HG03432 (cell line): ENCODE measurements at regions not wholly inside any gene's neighbourhood (a gene's known extent, or its start where the extent isn't known, plus 50 kb on each side); places are given as distances from the start of the nearest gene placed in this dataset.
A peak's percentile ranks its signal among the peaks of the same experiment; 100 is the strongest.

Experiments
- ATAC-seq: cut with Tn5 transposase; IDR thresholded peaks from one replicate; pipeline ENCODE4 v1.9.1; 2021; ENCODE audit warnings: mild to moderate bottlenecking, moderate library complexity; ENCODE audit not compliant: unreplicated experiment

DNA sequence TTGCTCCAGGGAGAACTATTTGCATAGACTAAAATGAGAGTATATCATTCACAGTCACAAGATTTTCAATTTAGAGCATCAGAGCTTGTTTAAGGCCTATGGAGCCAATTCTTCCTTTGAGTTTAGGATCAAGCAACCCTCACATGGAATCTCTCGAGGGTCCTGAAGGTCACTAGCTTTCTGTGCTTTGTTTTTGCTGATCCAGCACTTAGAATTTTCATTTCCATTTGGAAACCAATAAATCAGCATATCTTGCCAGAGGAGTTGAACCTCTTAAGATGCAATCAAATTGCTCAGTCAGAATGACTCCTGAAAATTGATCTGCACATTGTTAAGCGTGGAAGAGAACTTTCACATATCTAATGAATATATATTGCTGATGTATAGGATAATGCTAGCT, 1039.6 kb downstream of the PDHA2 start:
- ATAC-seq: no peak

DNA sequence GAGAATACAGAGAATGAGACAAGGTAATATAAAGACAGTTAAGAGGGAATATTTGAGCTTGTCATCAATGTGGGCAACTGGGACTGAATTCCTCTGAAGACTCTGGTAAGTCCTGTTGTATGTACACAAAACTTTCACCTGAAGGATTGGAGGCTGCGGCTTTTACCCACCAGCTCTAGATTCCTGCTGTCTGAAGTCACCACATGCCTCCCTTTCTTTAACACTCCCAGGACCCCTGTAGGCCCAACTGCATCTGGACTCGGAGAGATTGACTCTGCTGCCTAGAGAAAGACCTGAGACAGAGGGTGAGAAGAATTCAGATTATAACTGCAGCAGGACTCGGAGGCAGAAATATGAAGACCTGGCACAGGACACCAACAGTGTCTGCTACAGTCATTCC, 1048.0 kb downstream of the PDHA2 start:
- no peak for ATAC-seq

DNA sequence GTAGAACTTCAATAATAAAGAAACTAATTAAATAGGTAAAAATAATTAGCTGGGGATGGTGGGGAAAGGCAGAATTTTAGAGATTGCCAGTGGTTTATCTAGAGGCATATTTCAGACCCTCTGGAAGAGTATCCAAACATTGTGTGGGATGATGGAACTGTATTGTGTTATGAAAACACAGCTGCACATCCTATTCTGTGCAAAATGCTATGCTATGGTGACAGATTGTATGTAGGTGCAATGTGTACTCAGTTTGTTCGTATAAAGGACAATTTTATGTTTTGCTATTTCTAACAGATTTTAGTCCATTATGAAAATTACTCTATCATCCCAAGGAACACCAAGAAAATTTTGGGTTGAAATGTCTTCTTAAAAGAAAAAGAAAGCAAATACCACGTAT, 1054.7 kb downstream of the PDHA2 start:
- no peak for ATAC-seq

- ATAC-seq: no peak
Measured at GRCh38 chr4:96895826-96896225, 1055.9 kb downstream of the PDHA2 start.

GRCh38 chr4:96912716-96913115, 1072.8 kb downstream of the PDHA2 start:
- no peak for ATAC-seq

- no peak for ATAC-seq
Measured at GRCh38 chr4:96913441-96914080, 1073.7 kb downstream of the PDHA2 start.

- ATAC-seq: no peak
Measured at GRCh38 chr4:96916711-96917110, 1076.8 kb downstream of the PDHA2 start.

- no peak for ATAC-seq
Measured at GRCh38 chr4:96936886-96937285, 1097.0 kb downstream of the PDHA2 start.

GRCh38 chr4:96946552-96946951, 1106.7 kb downstream of the PDHA2 start:
- ATAC-seq: no peak

- no peak for ATAC-seq
Measured at GRCh38 chr4:96952610-96953009, 1112.7 kb downstream of the PDHA2 start.

- ATAC-seq: no peak
Measured at GRCh38 chr4:96955226-96955625, 1115.3 kb downstream of the PDHA2 start.

DNA sequence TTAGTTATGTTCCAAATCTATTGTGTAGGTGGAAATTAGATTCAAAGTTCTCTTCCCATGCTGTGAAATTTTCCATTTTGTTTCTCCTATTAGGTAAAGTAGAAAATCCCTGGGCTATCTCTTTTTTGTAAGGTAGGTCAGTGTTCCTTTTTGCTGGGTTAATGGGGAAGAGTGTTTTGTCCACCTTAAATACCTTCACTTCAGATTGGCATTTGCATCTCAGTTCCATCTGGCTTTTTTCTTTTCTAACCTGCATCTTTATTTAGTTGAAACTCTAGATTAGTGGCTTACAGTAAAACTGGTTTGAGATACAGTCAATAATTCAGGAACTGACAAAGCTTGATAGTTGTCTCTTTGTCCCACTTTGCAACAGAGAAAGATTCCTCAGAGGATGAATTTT, 1115.8 kb downstream of the PDHA2 start:
- ATAC-seq: no peak

DNA sequence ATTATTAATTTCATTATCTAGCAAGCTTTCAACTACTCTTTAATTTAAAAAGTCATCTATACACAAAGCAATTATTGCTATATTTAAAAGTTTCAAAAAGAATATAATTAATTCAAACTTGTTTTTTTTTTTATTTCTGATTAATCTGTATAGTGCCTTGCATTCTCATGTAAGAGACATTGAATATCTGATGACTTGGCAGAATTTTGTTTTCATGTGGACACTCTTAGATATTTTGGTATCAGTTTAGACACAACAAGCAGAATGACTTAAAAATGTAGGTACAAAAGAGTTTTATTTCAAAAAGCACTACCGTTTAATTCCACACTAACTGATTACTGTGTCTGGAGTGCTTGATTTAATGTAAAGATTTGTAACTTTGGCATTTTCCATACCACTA, 1129.6 kb downstream of the PDHA2 start:
- ATAC-seq: no peak

- ATAC-seq: no peak
Measured at GRCh38 chr4:96972920-96973319, 1133.0 kb downstream of the PDHA2 start.

DNA sequence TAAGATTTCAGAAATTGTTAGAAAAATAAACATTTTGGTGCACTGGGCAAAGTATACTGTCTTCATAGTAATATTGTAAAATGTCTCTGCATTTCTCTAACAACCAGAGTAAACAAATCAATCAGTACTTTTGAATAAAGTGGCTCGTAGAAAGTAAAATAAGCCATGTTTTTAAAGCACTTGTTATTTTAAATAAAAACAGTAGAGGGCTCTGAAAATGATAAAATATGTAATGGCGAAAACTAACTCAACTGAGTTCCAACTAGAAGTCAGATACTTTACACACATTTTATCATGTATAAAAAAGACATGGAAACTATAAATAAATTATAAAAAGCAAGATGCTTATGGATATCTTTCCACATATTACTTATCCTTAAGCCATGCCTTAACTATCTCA, 1134.4 kb downstream of the PDHA2 start:
- no peak for ATAC-seq

DNA sequence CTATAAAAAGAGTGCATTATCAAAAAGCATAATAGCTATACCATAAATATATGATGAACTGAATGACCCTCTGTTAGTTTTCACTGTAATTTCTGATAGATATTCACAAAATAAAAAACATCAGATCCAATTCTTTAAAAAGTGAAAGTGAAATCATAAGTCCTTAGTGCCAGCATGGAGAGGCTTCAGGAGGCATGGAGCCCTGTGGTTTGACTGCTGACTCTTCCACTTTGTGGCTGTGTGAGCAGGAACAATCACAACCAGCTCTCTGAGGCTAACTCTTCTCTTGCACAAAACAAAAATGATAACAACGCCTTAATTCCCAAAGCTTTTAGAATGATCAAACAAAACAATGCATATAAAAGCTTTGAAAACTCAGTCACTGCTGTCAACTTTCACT, 1143.9 kb downstream of the PDHA2 start:
- no peak for ATAC-seq

DNA sequence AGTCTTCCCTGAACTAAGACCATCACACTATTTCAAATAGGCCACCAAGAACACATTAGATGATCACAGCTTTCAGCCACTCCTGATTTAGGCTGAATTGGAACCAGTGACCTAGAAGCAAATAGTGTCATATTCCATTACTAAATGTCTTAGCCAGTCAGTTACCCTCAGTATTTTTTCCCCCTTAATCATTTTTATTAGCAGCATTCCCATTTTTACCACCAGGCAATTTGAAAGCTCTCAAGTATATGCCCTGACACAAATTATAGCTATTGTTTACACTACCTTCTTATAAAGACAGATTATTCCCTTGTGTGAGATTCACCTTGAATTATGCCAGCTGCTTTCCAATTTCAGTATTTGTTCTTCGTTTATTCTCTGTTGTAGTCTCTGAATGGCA, 1146.9 kb downstream of the PDHA2 start:
- no peak for ATAC-seq

GRCh38 chr4:96991083-96991482, 1151.2 kb downstream of the PDHA2 start:
- ATAC-seq: no peak

- ATAC-seq: no peak
Measured at GRCh38 chr4:96992443-96992842, 1150.8 kb downstream of the STPG2 start.

DNA sequence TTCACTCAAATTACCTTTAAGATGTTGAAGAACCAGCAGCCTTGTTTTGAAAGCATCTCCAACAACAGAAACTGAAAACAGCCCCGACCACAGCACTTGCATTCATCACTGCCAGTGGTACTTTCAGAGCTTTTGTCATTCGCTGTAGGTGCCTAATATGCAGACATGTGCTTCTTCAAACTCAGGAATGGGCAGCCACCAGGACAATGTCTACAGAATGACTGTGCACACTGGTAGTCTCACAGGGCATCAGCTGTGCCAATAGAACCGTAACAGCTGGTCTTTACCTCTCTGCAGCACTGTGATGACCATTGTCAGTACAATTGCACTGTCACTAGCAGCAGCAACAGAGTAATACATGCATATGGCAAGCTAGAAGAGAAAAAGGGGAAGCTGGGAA, 1149.7 kb downstream of the STPG2 start:
- peak; percentile 90 for ATAC-seq

DNA sequence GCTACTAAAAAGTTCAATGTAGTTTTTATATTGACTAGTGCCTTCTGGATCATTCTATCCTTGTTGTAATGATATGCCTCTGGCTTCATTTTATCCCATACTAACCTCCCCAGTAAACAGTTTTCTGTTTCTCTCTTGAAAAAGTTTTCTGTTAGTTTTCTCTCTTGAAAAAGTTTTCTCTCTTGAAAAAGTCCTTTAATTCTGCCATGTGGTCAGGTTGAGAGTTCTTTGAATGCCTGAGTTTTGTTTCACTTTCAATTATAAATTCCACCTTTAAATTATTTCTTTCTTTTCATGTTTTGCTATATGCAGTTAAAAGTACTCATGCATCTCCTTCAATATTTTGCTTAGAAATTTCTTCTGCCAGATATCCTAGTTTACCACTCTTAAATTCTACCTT, 1139.6 kb downstream of the STPG2 start:
- no peak for ATAC-seq

DNA sequence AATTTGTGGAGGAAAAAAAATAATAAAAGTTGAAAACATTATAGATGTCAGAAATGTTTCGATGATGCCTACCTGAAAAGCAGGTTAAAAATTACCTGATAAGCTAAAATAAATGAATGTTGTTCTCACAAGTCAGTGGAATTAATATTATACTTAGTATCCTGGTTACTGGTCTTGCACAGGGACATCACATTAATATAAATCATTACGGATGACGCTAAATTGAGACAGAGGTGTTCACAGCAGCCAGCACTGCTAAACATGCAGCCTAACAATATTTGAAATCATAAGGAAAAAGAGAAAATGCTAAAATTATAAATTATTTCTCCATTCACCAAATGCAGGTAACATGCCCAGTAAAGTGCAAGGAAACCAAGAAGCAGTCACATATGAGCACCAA, 1130.0 kb downstream of the STPG2 start:
- no peak for ATAC-seq

GRCh38 chr4:97013711-97014110, 1129.6 kb downstream of the STPG2 start:
- no peak for ATAC-seq
